OCI-LY1 (cell line): ENCODE measurements at regions not wholly inside any gene's neighbourhood (a gene's known extent, or its start where the extent isn't known, plus 50 kb on each side); places are given as distances from the start of the nearest gene placed in this dataset.

Source experiments
- H2AFZ ChIP-seq: fragments of 200-600 bp; sonication (generic), shearing (Covaris generic); 2 replicates; pipeline ENCODE4 v1.6.0; 2014; ENCODE audit warnings: antibody characterized with exemption, mild to moderate bottlenecking, low read length
- H3F3A ChIP-seq: fragments of 200-600 bp; sonication (generic), shearing (Covaris generic); 2 replicates; pipeline ENCODE4 v1.6.0; 2014; ENCODE audit warnings: mild to moderate bottlenecking, antibody characterized with exemption, low read length, moderate library complexity; ENCODE audit not compliant: insufficient read depth
- H3K27ac ChIP-seq: fragments of 200-600 bp; sonication (generic); 2 replicates; pipeline ENCODE4 v1.5.1; 2014; ENCODE audit warnings: low read length, mixed run types, mild to moderate bottlenecking, low read depth; ENCODE audit not compliant: poor library complexity, severe bottlenecking
- H3K27me3 ChIP-seq: fragments of 200-600 bp; sonication (generic); 2 replicates; pipeline ENCODE4 v1.6.0; 2014; ENCODE audit warnings: antibody characterized with exemption, mild to moderate bottlenecking, low read length, moderate library complexity; ENCODE audit not compliant: insufficient read depth
- H3K36me3 ChIP-seq: fragments of 200-600 bp; sonication (generic); 2 replicates; pipeline ENCODE4 v1.6.1; 2014; ENCODE audit warnings: mild to moderate bottlenecking, antibody characterized with exemption, low read length, moderate library complexity, mixed read lengths; ENCODE audit not compliant: insufficient read depth
- H3K4me1 ChIP-seq: fragments of 200-600 bp; sonication (generic); 2 replicates; pipeline ENCODE4 v1.5.1; 2014; ENCODE audit warnings: mild to moderate bottlenecking, low read length, moderate library complexity; ENCODE audit not compliant: insufficient read depth, severe bottlenecking
- H3K4me2 ChIP-seq: fragments of 200-600 bp; sonication (generic), shearing (Covaris generic); 2 replicates; pipeline ENCODE4 v1.6.1; 2014; ENCODE audit warnings: low read length
- H3K4me3 ChIP-seq: fragments of 200-600 bp; sonication (generic); 2 replicates; pipeline ENCODE4 v1.5.1; 2014; ENCODE audit warnings: low read length, low read depth, mild to moderate bottlenecking, mixed read lengths; ENCODE audit not compliant: poor library complexity, severe bottlenecking
- H3K79me2 ChIP-seq: fragments of 200-600 bp; shearing (Covaris generic); 2 replicates; pipeline ENCODE4 v1.6.1; 2016; ENCODE audit warnings: mixed run types, low read length, mixed read lengths; ENCODE audit not compliant: insufficient read depth
- H3K9ac ChIP-seq: fragments of 200-600 bp; sonication (generic), shearing (Covaris generic); 2 replicates; pipeline ENCODE4 v1.6.1; 2014; ENCODE audit warnings: mild to moderate bottlenecking, low read length, mixed read lengths
- H3K9me2 ChIP-seq: fragments of 200-600 bp; sonication (generic), shearing (Covaris generic); 2 replicates; pipeline ENCODE4 v1.6.1; 2014; ENCODE audit warnings: low read depth, mild to moderate bottlenecking, low read length, mixed read lengths
- H3K9me3 ChIP-seq: fragments of 200-600 bp; shearing (Covaris generic); 2 replicates; pipeline ENCODE4 v1.6.1; 2014; ENCODE audit warnings: low read length, mixed read lengths
- H4K20me1 ChIP-seq: fragments of 200-600 bp; sonication (generic), shearing (Covaris generic); 2 replicates; pipeline ENCODE4 v1.6.0; 2016; ENCODE audit warnings: mild to moderate bottlenecking, low read length; ENCODE audit not compliant: insufficient read depth
- CTCF ChIP-seq: fragments of 200-600 bp; sonication (generic), shearing (Covaris generic); IDR thresholded peaks from 2 replicates; pipeline ENCODE4 v1.5.1; 2017; ENCODE audit warnings: mild to moderate bottlenecking, antibody characterized with exemption, low read length, moderate library complexity, mixed read lengths
- EZH2 ChIP-seq: fragments of 200-600 bp; sonication (generic), shearing (Covaris generic); IDR thresholded peaks from 2 replicates; pipeline ENCODE4 v1.8.0; 2017; ENCODE audit warnings: borderline replicate concordance, mixed run types, mild to moderate bottlenecking, antibody characterized with exemption, low read length, moderate library complexity, mixed read lengths

GRCh38 chr12:111221062-111222026 lies 147.6 kb downstream of the PHETA1 start:
- Histone ChIP-seq H3K9me3 (no peaks in the 10 kb centered on the region), H4K20me1 (no peaks in the 10 kb centered on the region), H3K4me1 (no peaks in the 10 kb centered on the region), H3K4me2 (no peak overlapping the region), H3K4me3 (no peak overlapping the region), H3K9me2 (no peaks in the 10 kb centered on the region), H3K27me3 (no peaks in the 10 kb centered on the region), H3K79me2 (no peaks in the 10 kb centered on the region), H3K27ac (no peak overlapping the region), H3K36me3 (no peaks in the 10 kb centered on the region), H2AFZ (no peak overlapping the region), H3K9ac (no peak overlapping the region), H3F3A (no peaks in the 10 kb centered on the region)
- TF ChIP-seq CTCF: no peak
- TF ChIP-seq EZH2: no peak

- Histone ChIP-seq H3K27me3 (no peaks in the 10 kb centered on the region), H3K9ac (no peak overlapping the region), H4K20me1 (no peaks in the 10 kb centered on the region), H3K9me2 (no peaks in the 10 kb centered on the region), H3K9me3 (no peaks in the 10 kb centered on the region), H2AFZ (no peak overlapping the region), H3K36me3 (no peaks in the 10 kb centered on the region), H3F3A (no peaks in the 10 kb centered on the region), H3K4me1 (no peaks in the 10 kb centered on the region), H3K4me3 (no peak overlapping the region), H3K4me2 (no peak overlapping the region), H3K79me2 (no peaks in the 10 kb centered on the region), H3K27ac (no peak overlapping the region)
- TF ChIP-seq EZH2: no peak
- no peak for TF ChIP-seq CTCF
These were observed 148.5 kb downstream of the PHETA1 start for GRCh38 chr12:111220363-111220762.

- H3K79me2 ChIP-seq: no peaks in the 10 kb centered on the region
- H3K9ac ChIP-seq: no peak overlapping the region
- H3F3A ChIP-seq: no peaks in the 10 kb centered on the region
- H3K27me3 ChIP-seq: no peaks in the 10 kb centered on the region
- H3K9me3 ChIP-seq: no peaks in the 10 kb centered on the region
- no peak overlapping the region for H3K4me2 ChIP-seq
- no peaks in the 10 kb centered on the region for H4K20me1 ChIP-seq
- no peak overlapping the region for H2AFZ ChIP-seq
- H3K36me3 ChIP-seq: no peaks in the 10 kb centered on the region
- no peak overlapping the region for H3K27ac ChIP-seq
- no peak overlapping the region for H3K4me3 ChIP-seq
- no peak for TF ChIP-seq CTCF
- TF ChIP-seq EZH2: no peak
- H3K4me1 ChIP-seq: no peaks in the 10 kb centered on the region
- no peaks in the 10 kb centered on the region for H3K9me2 ChIP-seq
These were observed 149.5 kb downstream of the PHETA1 start for GRCh38 chr12:111219440-111219839.
